ENCODE measurements at regions not wholly inside any gene's neighbourhood (a gene's known extent, or its start where the extent isn't known, plus 50 kb on each side); places are given as distances from the start of the nearest gene placed in this dataset.
"Not testable (repeated sequence)": the region's sequence is repeated elsewhere in the genome, so short reads cannot be mapped to it uniquely, and the experiment has no call there.

DNA sequence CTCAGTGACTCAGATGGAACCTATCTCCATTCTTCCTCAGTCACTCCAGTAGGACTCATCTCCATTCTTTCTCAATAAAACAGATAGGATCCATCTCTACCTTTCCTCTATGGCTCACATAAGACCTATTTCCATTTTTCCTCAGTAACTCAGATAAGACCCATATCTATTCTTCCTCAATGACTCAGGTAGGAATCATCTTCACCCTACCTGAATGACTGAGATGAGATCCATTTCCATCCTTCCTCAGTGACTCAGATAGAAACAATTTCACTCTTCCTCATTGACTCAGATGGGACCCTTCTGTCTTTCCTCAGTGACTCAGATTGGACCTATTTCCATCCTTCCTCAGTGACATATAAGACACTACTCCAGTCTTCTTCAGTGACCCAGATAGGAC is 165.1 kb downstream of the FBXO4 start:
- H3K27ac Mint-ChIP-seq, result no peak overlapping the region
- H3K27me3 Mint-ChIP-seq (ENCODE audit: low read depth, poor library complexity), result peaks cover 6% of the 10 kb centered on the region
- TF ChIP-seq, protein P1, sequence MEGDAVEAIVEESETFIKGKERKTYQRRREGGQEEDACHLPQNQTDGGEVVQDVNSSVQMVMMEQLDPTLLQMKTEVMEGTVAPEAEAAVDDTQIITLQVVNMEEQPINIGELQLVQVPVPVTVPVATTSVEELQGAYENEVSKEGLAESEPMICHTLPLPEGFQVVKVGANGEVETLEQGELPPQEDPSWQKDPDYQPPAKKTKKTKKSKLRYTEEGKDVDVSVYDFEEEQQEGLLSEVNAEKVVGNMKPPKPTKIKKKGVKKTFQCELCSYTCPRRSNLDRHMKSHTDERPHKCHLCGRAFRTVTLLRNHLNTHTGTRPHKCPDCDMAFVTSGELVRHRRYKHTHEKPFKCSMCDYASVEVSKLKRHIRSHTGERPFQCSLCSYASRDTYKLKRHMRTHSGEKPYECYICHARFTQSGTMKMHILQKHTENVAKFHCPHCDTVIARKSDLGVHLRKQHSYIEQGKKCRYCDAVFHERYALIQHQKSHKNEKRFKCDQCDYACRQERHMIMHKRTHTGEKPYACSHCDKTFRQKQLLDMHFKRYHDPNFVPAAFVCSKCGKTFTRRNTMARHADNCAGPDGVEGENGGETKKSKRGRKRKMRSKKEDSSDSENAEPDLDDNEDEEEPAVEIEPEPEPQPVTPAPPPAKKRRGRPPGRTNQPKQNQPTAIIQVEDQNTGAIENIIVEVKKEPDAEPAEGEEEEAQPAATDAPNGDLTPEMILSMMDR (IDR thresholded peaks at IDR 0.05), result no peak
- no peak overlapping the region for H3K4me3 Mint-ChIP-seq
- H3K9me3 Mint-ChIP-seq, result no peaks in the 10 kb centered on the region
- no peaks in the 10 kb centered on the region for H3K4me1 Mint-ChIP-seq
- no peaks in the 10 kb centered on the region for H3K36me3 Mint-ChIP-seq (ENCODE audit: low read depth)
- DNase-seq, result no peak

DNA sequence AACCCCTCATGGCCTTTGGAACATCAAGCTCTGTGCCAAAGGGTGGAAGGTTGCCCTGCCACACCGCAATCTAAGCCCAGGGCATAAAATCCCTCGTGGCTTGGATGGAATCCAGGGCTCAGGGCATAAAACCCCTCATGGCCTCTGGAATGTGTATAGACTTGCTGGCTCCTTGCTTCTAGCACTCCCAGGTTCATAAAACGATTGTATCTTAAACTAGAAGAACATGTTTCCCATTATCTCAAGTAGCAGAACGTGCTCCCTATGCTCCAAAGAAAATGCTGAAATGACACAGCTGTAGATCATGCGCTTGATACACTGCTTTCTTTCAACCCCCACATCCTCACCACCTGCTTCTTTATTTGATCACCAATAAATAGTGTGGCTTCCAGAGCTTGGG is 174.8 kb downstream of the FBXO4 start:
- H3K4me1 Mint-ChIP-seq; H3K27me3 Mint-ChIP-seq (ENCODE audit: low read depth, poor library complexity); H3K4me3 Mint-ChIP-seq; H3K27ac Mint-ChIP-seq; DNase-seq; H3K36me3 Mint-ChIP-seq (ENCODE audit: low read depth): not testable (repeated sequence)
- H3K9me3 Mint-ChIP-seq, result peaks cover 14% of the 10 kb centered on the region

DNA sequence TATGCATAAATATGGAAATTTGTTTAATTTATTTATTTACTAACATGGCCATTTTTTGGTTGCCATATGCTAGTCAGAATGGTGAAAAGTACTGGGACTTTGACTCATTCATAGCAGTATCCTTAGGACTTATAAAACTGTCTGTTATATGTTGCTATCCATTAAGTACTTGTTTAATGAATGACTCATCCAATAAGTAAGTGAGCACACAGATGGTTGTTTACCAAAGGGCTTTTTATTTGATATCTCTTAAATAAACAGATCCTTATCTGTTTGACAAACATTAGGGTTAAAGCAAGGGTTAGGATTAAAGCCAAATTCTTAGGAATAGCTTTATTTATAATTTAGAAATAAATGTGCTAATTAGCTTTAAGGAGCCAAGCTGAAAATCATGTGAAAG is 183.4 kb downstream of the FBXO4 start:
- Mint-ChIP-seq H3K4me1 (no peaks in the 10 kb centered on the region), H3K27me3 (ENCODE audit: low read depth, poor library complexity) (peaks cover 4% of the 10 kb centered on the region), H3K4me3 (no peak overlapping the region), H3K27ac (no peak overlapping the region), H3K9me3 (peaks cover 29% of the 10 kb centered on the region), H3K36me3 (ENCODE audit: low read depth) (no peaks in the 10 kb centered on the region)
- TF ChIP-seq, protein P1 (IDR thresholded peaks at IDR 0.05), result no peak
- DNase-seq, result no peak

DNA sequence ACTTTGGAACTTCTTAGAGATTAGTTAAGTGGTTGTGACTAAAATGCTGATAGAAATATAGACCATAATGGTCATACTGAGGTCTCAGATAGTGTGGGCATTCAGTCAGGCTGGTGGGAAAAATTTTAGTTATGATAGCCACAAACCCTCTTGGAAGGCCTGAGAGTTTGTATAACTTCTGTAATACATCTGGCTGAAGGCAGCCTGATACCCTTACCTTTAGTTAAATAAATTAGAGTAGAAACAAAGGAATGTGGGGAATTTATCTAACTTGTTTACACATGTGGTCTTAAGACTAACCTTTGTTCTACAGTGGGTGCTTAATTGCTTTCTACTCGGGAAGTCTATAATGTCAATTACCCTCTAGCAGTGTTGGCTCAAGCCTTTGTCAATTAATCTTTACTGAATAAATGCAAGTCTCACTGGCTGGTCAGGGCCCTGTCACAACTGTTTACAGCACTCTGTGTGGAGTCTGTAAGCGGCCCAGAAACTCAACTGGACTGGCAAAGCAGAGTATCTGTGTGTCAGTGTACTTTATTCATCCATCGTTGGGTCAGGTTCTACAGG is 184.0 kb downstream of the FBXO4 start:
- Mint-ChIP-seq H3K4me1 (no peaks in the 10 kb centered on the region), H3K27ac (no peak overlapping the region), H3K27me3 (ENCODE audit: low read depth, poor library complexity) (peaks cover 4% of the 10 kb centered on the region), H3K9me3 (peaks cover 29% of the 10 kb centered on the region), H3K36me3 (ENCODE audit: low read depth) (no peaks in the 10 kb centered on the region), H3K4me3 (no peak overlapping the region)
- TF ChIP-seq, protein P1 (IDR thresholded peaks at IDR 0.05), result no peak
- no peak for DNase-seq

DNA sequence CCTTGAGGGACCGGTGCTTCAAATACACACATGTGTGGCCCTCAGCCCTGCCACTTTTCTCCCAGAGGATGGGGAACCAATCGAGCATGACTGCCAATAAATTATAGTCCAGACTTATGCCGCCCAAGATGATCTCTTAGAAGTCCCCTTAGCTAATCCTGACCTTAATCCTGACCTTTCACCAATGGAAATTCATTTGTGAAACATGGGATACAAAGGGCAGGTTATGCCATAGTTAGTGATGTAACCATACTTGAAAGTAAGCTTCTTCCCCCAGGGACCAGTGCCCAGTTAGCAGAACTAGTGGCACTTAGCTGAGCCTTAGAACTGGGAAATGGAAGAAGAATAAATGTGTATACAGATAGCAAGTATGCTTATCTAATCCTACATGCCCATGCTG is 190.6 kb downstream of the FBXO4 start:
- H3K4me1 Mint-ChIP-seq; H3K27me3 Mint-ChIP-seq (ENCODE audit: low read depth, poor library complexity); H3K4me3 Mint-ChIP-seq; DNase-seq; H3K27ac Mint-ChIP-seq; H3K36me3 Mint-ChIP-seq (ENCODE audit: low read depth): not testable (repeated sequence)
- H3K9me3 Mint-ChIP-seq, result peaks cover 13% of the 10 kb centered on the region

DNA sequence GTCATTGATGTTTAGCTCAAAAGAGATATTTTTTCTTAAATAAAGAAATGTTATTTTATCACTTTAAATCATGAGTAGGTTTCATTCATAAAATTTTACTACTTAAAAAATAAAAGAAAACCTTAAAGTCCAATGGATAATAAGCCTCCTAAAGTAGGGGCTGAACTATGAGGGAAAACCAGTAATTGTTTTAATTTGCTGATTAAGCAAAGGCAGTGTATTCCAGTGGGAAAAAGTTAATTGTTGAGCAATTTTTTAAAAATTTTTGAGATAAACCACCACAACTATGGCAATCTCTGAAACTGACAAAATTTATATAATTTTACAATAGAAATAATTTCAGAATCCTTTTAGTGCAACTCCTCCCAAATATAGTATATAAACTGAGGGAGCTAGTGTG is 195.0 kb downstream of the FBXO4 start:
- no peaks in the 10 kb centered on the region for H3K36me3 Mint-ChIP-seq (ENCODE audit: low read depth)
- H3K4me1 Mint-ChIP-seq, result peaks cover 6% of the 10 kb centered on the region
- DNase-seq, result no peak
- TF ChIP-seq, protein P1 (IDR thresholded peaks at IDR 0.05), result no peak
- no peaks in the 10 kb centered on the region for H3K9me3 Mint-ChIP-seq
- H3K27ac Mint-ChIP-seq, result no peak overlapping the region
- H3K4me3 Mint-ChIP-seq, result no peak overlapping the region
- H3K27me3 Mint-ChIP-seq (ENCODE audit: low read depth, poor library complexity), result peaks cover 4% of the 10 kb centered on the region

DNA sequence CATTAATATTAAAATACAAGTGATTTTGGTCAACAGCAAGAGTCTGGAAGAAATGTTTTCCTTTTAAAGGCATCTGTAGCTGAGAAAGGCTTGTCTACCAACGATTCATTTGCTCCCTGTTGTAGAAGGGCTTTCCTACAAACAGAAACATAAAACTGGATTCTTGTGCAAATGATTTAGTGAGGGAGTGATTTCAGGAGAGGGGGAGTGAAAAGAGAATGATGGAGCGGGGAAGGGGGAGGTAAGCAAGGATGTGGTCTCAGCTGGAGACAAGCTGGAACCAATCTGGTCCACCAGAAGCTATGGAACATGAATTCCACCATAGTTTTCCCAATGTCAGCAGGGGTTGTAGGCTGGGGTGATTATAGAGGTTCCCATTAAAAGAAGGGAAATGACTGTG is 196.3 kb downstream of the FBXO4 start:
- H3K27ac Mint-ChIP-seq, result peak overlapping the region; percentile 39
- H3K4me3 Mint-ChIP-seq, result no peak overlapping the region
- peaks cover 4% of the 10 kb centered on the region for H3K27me3 Mint-ChIP-seq (ENCODE audit: low read depth, poor library complexity)
- DNase-seq, result no peak
- H3K4me1 Mint-ChIP-seq, result peaks cover 6% of the 10 kb centered on the region
- H3K9me3 Mint-ChIP-seq, result peaks cover 7% of the 10 kb centered on the region
- H3K36me3 Mint-ChIP-seq (ENCODE audit: low read depth), result no peaks in the 10 kb centered on the region
- TF ChIP-seq, protein P1 (IDR thresholded peaks at IDR 0.05), result no peak
